GM12874 (cell line): ENCODE measurements at regions not wholly inside any gene's neighbourhood (a gene's known extent, or its start where the extent isn't known, plus 50 kb on each side); places are given as distances from the start of the nearest gene placed in this dataset.

Source experiments
- TF ChIP-seq, protein P1 (sequence below): IDR thresholded peaks from 2 replicates; pipeline ENCODE4 v1.5.1; 2011; ENCODE audit warnings: low read depth, mild to moderate bottlenecking, control low read depth, low read length, moderate library complexity; ENCODE audit not compliant: insufficient read depth

DNA sequence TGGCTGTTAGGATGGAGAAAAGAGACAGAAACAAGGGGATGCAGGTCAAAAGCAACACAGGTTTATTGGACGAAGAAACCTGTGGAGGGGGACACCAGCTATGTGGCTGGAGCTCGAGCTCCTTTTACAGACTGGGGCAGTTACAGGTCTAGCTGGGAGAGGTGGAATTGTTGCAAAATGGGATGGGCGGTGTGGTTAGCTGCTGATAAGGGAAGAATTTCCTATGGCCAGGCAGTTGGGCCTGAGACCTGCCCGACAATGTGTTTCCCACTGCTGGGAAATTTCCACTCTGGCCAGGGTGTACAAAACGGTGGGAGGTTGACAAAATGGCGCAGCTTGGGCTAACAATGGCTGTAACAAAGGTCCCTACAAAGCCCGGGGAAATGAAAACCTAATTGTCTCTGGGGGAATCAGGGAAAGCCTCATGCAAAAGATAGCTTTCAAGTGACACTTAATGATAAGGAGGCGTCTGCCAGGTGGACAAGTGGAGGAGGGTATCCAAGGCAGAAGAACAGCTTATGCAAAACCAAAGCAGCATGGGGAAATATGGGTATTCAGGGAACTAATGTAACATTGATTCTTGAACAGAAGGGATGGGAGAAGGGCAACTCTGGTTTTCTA, 137.4 kb upstream of the SGO1 start:
- TF ChIP-seq, protein P1, sequence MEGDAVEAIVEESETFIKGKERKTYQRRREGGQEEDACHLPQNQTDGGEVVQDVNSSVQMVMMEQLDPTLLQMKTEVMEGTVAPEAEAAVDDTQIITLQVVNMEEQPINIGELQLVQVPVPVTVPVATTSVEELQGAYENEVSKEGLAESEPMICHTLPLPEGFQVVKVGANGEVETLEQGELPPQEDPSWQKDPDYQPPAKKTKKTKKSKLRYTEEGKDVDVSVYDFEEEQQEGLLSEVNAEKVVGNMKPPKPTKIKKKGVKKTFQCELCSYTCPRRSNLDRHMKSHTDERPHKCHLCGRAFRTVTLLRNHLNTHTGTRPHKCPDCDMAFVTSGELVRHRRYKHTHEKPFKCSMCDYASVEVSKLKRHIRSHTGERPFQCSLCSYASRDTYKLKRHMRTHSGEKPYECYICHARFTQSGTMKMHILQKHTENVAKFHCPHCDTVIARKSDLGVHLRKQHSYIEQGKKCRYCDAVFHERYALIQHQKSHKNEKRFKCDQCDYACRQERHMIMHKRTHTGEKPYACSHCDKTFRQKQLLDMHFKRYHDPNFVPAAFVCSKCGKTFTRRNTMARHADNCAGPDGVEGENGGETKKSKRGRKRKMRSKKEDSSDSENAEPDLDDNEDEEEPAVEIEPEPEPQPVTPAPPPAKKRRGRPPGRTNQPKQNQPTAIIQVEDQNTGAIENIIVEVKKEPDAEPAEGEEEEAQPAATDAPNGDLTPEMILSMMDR: no peak

- TF ChIP-seq, protein P1: no peak
Measured at GRCh38 chr3:20322085-20322484, 136.1 kb upstream of the SGO1 start.

- TF ChIP-seq, protein P1: no peak
Measured at GRCh38 chr3:20321391-20322047, 135.5 kb upstream of the SGO1 start.

- TF ChIP-seq, protein P1: no peak
Measured at GRCh38 chr3:20320489-20320888, 134.5 kb upstream of the SGO1 start.

DNA sequence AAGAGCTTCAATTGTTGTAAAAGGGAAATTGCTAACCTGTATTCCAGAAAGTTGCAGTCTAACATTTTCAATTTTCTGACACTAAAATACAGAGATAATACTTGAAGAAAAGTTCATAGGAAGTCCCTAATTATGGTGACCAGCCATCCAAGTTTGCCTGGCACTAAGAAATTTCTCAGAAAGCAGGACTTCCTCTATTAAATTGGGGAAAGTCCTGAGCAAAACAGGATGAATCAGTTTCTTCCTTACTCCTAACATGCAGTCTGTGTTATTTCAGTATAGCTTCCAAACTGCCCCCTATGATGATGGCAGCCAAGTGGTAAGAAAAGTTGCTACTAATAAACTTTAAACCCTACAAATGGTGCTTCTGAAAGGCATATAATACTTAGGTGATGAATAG, 133.5 kb upstream of the SGO1 start:
- TF ChIP-seq, protein P1: no peak

DNA sequence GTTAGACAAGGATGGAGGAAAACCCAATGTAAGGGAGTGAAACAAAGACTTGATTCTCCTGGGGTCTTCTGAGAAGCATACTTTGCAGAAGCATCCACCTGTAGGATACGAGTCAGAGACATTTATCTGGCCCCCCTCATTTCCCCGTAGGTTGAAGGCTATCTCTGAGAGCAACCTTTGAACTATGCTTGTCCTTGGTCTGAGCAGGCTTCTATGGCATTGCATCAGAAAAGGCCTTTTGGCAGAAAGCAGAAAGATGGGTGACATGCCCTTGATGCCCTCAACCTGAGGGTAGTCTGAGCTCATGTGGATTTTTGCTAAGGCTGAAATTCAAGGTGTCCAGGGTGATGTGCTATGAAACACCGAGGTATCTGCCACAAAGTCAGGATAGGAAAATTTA, 131.6 kb upstream of the SGO1 start:
- TF ChIP-seq, protein P1: no peak

DNA sequence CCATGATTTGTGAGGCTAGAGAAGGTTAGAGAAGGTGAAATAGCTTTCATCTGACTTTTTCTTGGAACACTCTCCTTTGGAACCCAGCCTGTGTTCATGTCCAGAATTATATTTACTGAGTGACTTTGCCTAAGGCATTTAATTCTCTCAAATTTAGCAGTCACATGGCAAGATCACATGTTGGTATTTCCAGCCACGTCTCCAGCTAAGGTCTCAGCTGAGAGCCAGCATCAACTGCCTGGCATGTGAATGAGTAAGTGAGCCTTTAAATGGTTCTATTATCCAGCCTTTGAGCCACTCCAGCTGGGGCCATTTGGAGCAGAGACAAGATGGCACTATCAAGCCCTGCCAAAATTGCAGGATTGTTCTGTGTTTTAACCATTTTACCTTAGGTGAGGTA, 130.2 kb upstream of the SGO1 start:
- TF ChIP-seq, protein P1: no peak

DNA sequence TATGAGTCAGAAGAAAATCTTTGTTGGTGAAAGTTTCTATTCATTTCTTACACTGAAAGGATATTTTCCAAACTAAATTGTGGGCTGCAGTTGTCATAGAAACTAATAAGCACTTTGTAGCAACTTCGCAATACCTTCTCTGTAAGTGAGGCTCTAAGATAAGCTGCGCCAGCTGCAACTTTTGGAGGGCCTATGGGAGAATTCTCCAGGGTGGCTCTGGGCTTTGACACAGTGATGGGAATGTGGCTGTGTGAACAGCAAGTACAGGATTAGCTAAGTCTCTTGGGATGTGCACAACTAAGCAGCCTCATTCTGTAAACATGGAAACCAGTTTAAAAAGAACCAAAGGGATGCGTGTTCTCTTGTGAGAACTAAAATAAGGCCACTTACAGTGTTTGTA, 124.6 kb upstream of the SGO1 start:
- TF ChIP-seq, protein P1: no peak
